Activated CD8-positive, alpha-beta memory T cell treated with anti-CD3 and anti-CD28 coated beads, Interleukin-2, amount 50 U/mL, for 24 hours (primary cell): ENCODE measurements at regions not wholly inside any gene's neighbourhood (a gene's known extent, or its start where the extent isn't known, plus 50 kb on each side); places are given as distances from the start of the nearest gene placed in this dataset.

Experiments
- DNase-seq: peaks from one replicate; pipeline ENCODE4 v3.0.0-alpha.2; 2020; ENCODE audit errors: extremely low read depth

GRCh38 chr15:46416544-46416943, 781.7 kb downstream of the SQOR start:
- no peak for DNase-seq

GRCh38 chr15:46420990-46421389, 786.2 kb downstream of the SQOR start:
- DNase-seq: no peak

- DNase-seq: no peak
Observed at GRCh38 chr15:46441294-46442062, 806.6 kb downstream of the SQOR start.

GRCh38 chr15:46442184-46442583, 807.4 kb downstream of the SQOR start:
- DNase-seq: no peak

- DNase-seq: no peak
Observed at GRCh38 chr15:46442901-46443590, 808.2 kb downstream of the SQOR start.

GRCh38 chr15:46450112-46450809, 815.4 kb downstream of the SQOR start:
- DNase-seq: no peak

- no peak for DNase-seq
Observed at GRCh38 chr15:46450810-46451182, 816.0 kb downstream of the SQOR start.

GRCh38 chr15:46452297-46452820, 817.5 kb downstream of the SQOR start:
- no peak for DNase-seq

GRCh38 chr15:46456456-46456855, 821.6 kb downstream of the SQOR start:
- DNase-seq: no peak

GRCh38 chr15:46460431-46461094, 825.7 kb downstream of the SQOR start:
- no peak for DNase-seq

GRCh38 chr15:46461416-46461815, 826.6 kb downstream of the SQOR start:
- DNase-seq: no peak

GRCh38 chr15:46467041-46467440, 832.2 kb downstream of the SQOR start:
- no peak for DNase-seq

- no peak for DNase-seq
Observed at GRCh38 chr15:46471096-46471495, 836.3 kb downstream of the SQOR start.

- DNase-seq: no peak
Observed at GRCh38 chr15:46489276-46489675, 854.4 kb downstream of the SQOR start.

GRCh38 chr15:46496491-46497115, 861.8 kb downstream of the SQOR start:
- no peak for DNase-seq

GRCh38 chr15:46502667-46503066, 867.8 kb downstream of the SQOR start:
- no peak for DNase-seq

GRCh38 chr15:46518381-46518780, 883.6 kb downstream of the SQOR start:
- no peak for DNase-seq

GRCh38 chr15:46523701-46524100, 888.9 kb downstream of the SQOR start:
- no peak for DNase-seq

- DNase-seq: no peak
Observed at GRCh38 chr15:46525984-46526725, 891.3 kb downstream of the SQOR start.

- DNase-seq: no peak
Observed at GRCh38 chr15:46526726-46527110, 891.9 kb downstream of the SQOR start.

- no peak for DNase-seq
Observed at GRCh38 chr15:46543626-46544025, 908.8 kb downstream of the SQOR start.
